RWPE1 (cell line): ENCODE measurements at regions not wholly inside any gene's neighbourhood (a gene's known extent, or its start where the extent isn't known, plus 50 kb on each side); places are given as distances from the start of the nearest gene placed in this dataset.

Experiments used
- CTCF ChIA-PET: fragments of 350-600 bp; sonication (Branson Sonifier 250); formaldehyde crosslinking; extraction: SDS; loops from one replicate; lab custom pipeline; 2021; lab: Yijun Ruan, JAX
- POLR2A ChIA-PET: fragments of 400-600 bp; formaldehyde crosslinking; extraction: SDS; loops from one replicate; lab custom pipeline; 2020; ENCODE audit warnings: antibody characterized with exemption; ENCODE audit not compliant: low non-redundant PET; lab: Yijun Ruan, JAX
- DNase-seq: peaks from one replicate; pipeline ENCODE4 v3.0.0; 2012; ENCODE audit warnings: low spot score
- H3K27ac ChIP-seq: fragments of 450-650 bp; 2 replicates; pipeline ENCODE4 v1.5.1; 2017
- CTCF ChIP-seq: fragments of 450-650 bp; conservative IDR thresholded peaks from 2 replicates; pipeline ENCODE4 v1.5.1; 2017; ENCODE audit warnings: low read depth, mild to moderate bottlenecking

GRCh38 chr21:16492892-16493291, 763.1 kb downstream of the USP25 start:
- DNase-seq: no peak
- ChIA-PET CTCF (interaction anchor here (0.6 kb wide), 1 partner anchor 737 kb away, joined by 3 read pairs; no protein-coding TSS in a partner anchor), POLR2A (no interaction called here)
- TF ChIP-seq CTCF: no peak
- no peak overlapping the region for H3K27ac ChIP-seq

GRCh38 chr21:16496609-16497008, 766.8 kb downstream of the USP25 start:
- H3K27ac ChIP-seq: no peak overlapping the region
- ChIA-PET CTCF (interaction anchor here (0.6 kb wide), 1 partner anchor 430 kb away, joined by 5 read pairs; no protein-coding TSS in a partner anchor), POLR2A (no interaction called here)
- no peak for TF ChIP-seq CTCF
- no peak for DNase-seq

GRCh38 chr21:16500271-16500670, 770.5 kb downstream of the USP25 start:
- TF ChIP-seq CTCF: no peak
- CTCF ChIA-PET: interaction anchor here (0.6 kb wide), 1 partner anchor 22 kb away, joined by 3 read pairs; no protein-coding TSS in a partner anchor
- no peak for DNase-seq
- no peak overlapping the region for H3K27ac ChIP-seq
- POLR2A ChIA-PET: no interaction called here

GRCh38 chr21:16502273-16502672, 772.5 kb downstream of the USP25 start:
- POLR2A ChIA-PET: no interaction called here
- TF ChIP-seq CTCF: no peak
- no peak overlapping the region for H3K27ac ChIP-seq
- DNase-seq: no peak
- CTCF ChIA-PET: interaction anchor here (1.0 kb wide), 1 partner anchor 14 kb away, joined by 3 read pairs; no protein-coding TSS in a partner anchor

- no peak overlapping the region for H3K27ac ChIP-seq
- CTCF ChIA-PET: no interaction called here
- DNase-seq: no peak
- TF ChIP-seq CTCF: no peak
- POLR2A ChIA-PET: no interaction called here
These were observed 773.1 kb downstream of the USP25 start for GRCh38 chr21:16502897-16503296.

- TF ChIP-seq CTCF: no peak
- no peak for DNase-seq
- ChIA-PET POLR2A (no interaction called here), CTCF (no interaction called here)
- no peak overlapping the region for H3K27ac ChIP-seq
These were observed 774.5 kb downstream of the USP25 start for GRCh38 chr21:16504281-16504680.
